ENCODE measurements at regions not wholly inside any gene's neighbourhood (a gene's known extent, or its start where the extent isn't known, plus 50 kb on each side); places are given as distances from the start of the nearest gene placed in this dataset.

DNA sequence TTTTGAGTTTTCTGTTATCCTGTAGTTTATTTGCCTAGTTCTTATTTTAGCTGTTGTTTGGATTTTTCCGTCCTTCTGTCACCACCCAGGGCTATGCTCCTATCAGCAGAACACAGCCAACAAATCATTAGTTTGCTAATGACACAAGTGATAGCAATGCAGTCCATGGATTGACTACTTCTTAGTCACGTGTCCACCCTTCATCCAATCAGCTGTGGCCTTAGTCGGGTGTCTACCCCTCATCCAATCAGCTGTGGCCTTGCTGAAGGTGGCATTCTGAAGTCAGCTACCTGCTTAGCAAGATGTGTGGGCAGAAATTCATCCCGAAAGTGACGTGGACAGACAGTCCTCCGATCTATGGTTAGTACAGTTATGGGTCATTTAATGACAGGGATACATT, 182.3 kb downstream of the GALC start:
- no peak overlapping the region for H3K4me3 ChIP-seq (ENCODE audit: insufficient read depth, low read depth, low read length)
- no peaks in the 10 kb centered on the region for H4K20me1 ChIP-seq (ENCODE audit: insufficient read depth, low read length)
- no peaks in the 10 kb centered on the region for H3K9me3 ChIP-seq (ENCODE audit: insufficient read depth, low read depth, low read length)
- no peaks in the 10 kb centered on the region for H3K27me3 ChIP-seq (ENCODE audit: insufficient read depth, low read length)
- no peaks in the 10 kb centered on the region for H3K36me3 ChIP-seq (ENCODE audit: insufficient read depth, low read length)
- H3K27ac Mint-ChIP-seq (ENCODE audit: unreplicated experiment), result no peak overlapping the region
- DNase-seq (ENCODE audit: low read depth) (no peak), FAIRE-seq (no peak)
- H3K4me2 ChIP-seq (ENCODE audit: low read length), result no peak overlapping the region
- H2AFZ ChIP-seq (ENCODE audit: low read depth, low read length), result no peak overlapping the region
- H3K9ac ChIP-seq (ENCODE audit: low read length), result no peak overlapping the region
- no peaks in the 10 kb centered on the region for H3K27me3 Mint-ChIP-seq (ENCODE audit: low read depth, unreplicated experiment)
- no peak overlapping the region for H3K4me3 Mint-ChIP-seq (ENCODE audit: unreplicated experiment)
- H3K4me1 ChIP-seq (ENCODE audit: insufficient read depth, low read length), result no peaks in the 10 kb centered on the region
- TF ChIP-seq EZH2 (IDR thresholded peaks at IDR 0.05; ENCODE audit: insufficient read depth, low read length), result no peak
- TF ChIP-seq, protein P1, sequence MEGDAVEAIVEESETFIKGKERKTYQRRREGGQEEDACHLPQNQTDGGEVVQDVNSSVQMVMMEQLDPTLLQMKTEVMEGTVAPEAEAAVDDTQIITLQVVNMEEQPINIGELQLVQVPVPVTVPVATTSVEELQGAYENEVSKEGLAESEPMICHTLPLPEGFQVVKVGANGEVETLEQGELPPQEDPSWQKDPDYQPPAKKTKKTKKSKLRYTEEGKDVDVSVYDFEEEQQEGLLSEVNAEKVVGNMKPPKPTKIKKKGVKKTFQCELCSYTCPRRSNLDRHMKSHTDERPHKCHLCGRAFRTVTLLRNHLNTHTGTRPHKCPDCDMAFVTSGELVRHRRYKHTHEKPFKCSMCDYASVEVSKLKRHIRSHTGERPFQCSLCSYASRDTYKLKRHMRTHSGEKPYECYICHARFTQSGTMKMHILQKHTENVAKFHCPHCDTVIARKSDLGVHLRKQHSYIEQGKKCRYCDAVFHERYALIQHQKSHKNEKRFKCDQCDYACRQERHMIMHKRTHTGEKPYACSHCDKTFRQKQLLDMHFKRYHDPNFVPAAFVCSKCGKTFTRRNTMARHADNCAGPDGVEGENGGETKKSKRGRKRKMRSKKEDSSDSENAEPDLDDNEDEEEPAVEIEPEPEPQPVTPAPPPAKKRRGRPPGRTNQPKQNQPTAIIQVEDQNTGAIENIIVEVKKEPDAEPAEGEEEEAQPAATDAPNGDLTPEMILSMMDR (IDR thresholded peaks at IDR 0.05; ENCODE audit: insufficient read depth, low read depth, low read length), result no peak
- no peaks in the 10 kb centered on the region for H3K4me1 Mint-ChIP-seq (ENCODE audit: low read depth, unreplicated experiment)
- no peaks in the 10 kb centered on the region for H3K79me2 ChIP-seq (ENCODE audit: insufficient read depth, low read length)
- no peaks in the 10 kb centered on the region for H3K36me3 Mint-ChIP-seq (ENCODE audit: low read depth, unreplicated experiment)
- no peak overlapping the region for H3K27ac ChIP-seq (ENCODE audit: low read depth, low read length)
- H3K9me3 Mint-ChIP-seq (ENCODE audit: unreplicated experiment), result no peaks in the 10 kb centered on the region

DNA sequence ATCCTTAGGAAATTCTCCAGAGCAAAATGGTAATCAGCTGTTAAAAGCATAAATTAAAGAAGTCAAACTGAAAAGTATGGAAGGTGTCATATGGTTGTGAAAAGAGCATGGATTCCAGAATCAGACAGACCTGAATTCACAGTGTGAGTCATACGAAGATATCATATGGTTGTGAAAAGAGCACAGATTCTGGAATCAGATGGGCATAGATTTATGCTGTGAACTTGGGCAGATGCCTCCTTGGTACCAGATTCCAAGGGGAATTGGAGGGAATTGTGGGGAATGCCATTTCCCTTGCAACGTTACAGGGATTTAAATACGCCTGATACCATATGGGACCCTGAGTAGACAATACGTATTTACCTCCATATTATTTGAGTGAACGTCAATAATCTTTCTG, 183.7 kb downstream of the GALC start:
- H3K27me3 Mint-ChIP-seq (ENCODE audit: low read depth, unreplicated experiment), result no peaks in the 10 kb centered on the region
- Histone ChIP-seq H2AFZ (ENCODE audit: low read depth, low read length) (no peak overlapping the region), H3K79me2 (ENCODE audit: insufficient read depth, low read length) (no peaks in the 10 kb centered on the region), H4K20me1 (ENCODE audit: insufficient read depth, low read length) (no peaks in the 10 kb centered on the region), H3K9ac (ENCODE audit: low read length) (no peak overlapping the region), H3K4me2 (ENCODE audit: low read length) (no peak overlapping the region), H3K4me1 (ENCODE audit: insufficient read depth, low read length) (peaks cover 3% of the 10 kb centered on the region), H3K9me3 (ENCODE audit: insufficient read depth, low read depth, low read length) (no peaks in the 10 kb centered on the region), H3K36me3 (ENCODE audit: insufficient read depth, low read length) (no peaks in the 10 kb centered on the region), H3K27me3 (ENCODE audit: insufficient read depth, low read length) (no peaks in the 10 kb centered on the region), H3K27ac (ENCODE audit: low read depth, low read length) (no peak overlapping the region), H3K4me3 (ENCODE audit: insufficient read depth, low read depth, low read length) (no peak overlapping the region)
- FAIRE-seq (no peak), DNase-seq (ENCODE audit: low read depth) (no peak)
- H3K9me3 Mint-ChIP-seq (ENCODE audit: unreplicated experiment), result peaks cover 2% of the 10 kb centered on the region
- TF ChIP-seq EZH2 (IDR thresholded peaks at IDR 0.05; ENCODE audit: insufficient read depth, low read length), result no peak
- TF ChIP-seq, protein P1 (IDR thresholded peaks at IDR 0.05; ENCODE audit: insufficient read depth, low read depth, low read length), result no peak
- no peak overlapping the region for H3K4me3 Mint-ChIP-seq (ENCODE audit: unreplicated experiment)
- H3K27ac Mint-ChIP-seq (ENCODE audit: unreplicated experiment), result no peak overlapping the region
- H3K36me3 Mint-ChIP-seq (ENCODE audit: low read depth, unreplicated experiment), result no peaks in the 10 kb centered on the region
- no peaks in the 10 kb centered on the region for H3K4me1 Mint-ChIP-seq (ENCODE audit: low read depth, unreplicated experiment)

DNA sequence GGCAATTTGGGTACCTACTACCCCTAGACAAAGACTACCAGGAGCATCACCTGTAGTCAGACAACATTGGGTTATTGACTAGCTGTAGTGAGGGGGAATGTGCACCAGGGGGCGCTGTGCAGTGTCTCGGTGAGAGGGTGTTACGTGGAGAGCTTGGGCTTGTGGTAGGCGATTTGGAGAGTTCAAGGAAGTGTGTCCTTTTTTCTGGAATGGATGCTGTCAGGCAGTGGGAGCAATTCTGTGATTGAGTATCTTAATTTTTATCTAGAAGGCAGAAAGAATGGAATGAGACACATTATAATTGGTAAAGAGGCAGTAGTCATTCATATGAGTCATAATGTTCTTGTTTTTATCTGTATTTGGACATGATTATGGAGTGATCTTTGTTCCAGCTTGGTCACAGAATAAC, 187.7 kb downstream of the GALC start:
- Mint-ChIP-seq H3K4me3 (ENCODE audit: unreplicated experiment) (no peak overlapping the region), H3K9me3 (ENCODE audit: unreplicated experiment) (peaks cover 2% of the 10 kb centered on the region), H3K27ac (ENCODE audit: unreplicated experiment) (no peak overlapping the region), H3K27me3 (ENCODE audit: low read depth, unreplicated experiment) (no peaks in the 10 kb centered on the region), H3K36me3 (ENCODE audit: low read depth, unreplicated experiment) (no peaks in the 10 kb centered on the region), H3K4me1 (ENCODE audit: low read depth, unreplicated experiment) (no peaks in the 10 kb centered on the region)
- H3K9ac ChIP-seq (ENCODE audit: low read length), result no peak overlapping the region
- no peaks in the 10 kb centered on the region for H3K36me3 ChIP-seq (ENCODE audit: insufficient read depth, low read length)
- peaks cover 3% of the 10 kb centered on the region for H3K4me1 ChIP-seq (ENCODE audit: insufficient read depth, low read length)
- H3K27me3 ChIP-seq (ENCODE audit: insufficient read depth, low read length), result no peaks in the 10 kb centered on the region
- H2AFZ ChIP-seq (ENCODE audit: low read depth, low read length), result no peak overlapping the region
- no peaks in the 10 kb centered on the region for H3K9me3 ChIP-seq (ENCODE audit: insufficient read depth, low read depth, low read length)
- H3K27ac ChIP-seq (ENCODE audit: low read depth, low read length), result no peak overlapping the region
- DNase-seq (ENCODE audit: low read depth) (peak; percentile 72), FAIRE-seq (no peak)
- TF ChIP-seq, protein P1 (IDR thresholded peaks at IDR 0.05; ENCODE audit: insufficient read depth, low read depth, low read length), result peak; percentile 63
- no peak for TF ChIP-seq EZH2 (IDR thresholded peaks at IDR 0.05; ENCODE audit: insufficient read depth, low read length)
- H3K79me2 ChIP-seq (ENCODE audit: insufficient read depth, low read length), result no peaks in the 10 kb centered on the region
- no peak overlapping the region for H3K4me3 ChIP-seq (ENCODE audit: insufficient read depth, low read depth, low read length)
- no peaks in the 10 kb centered on the region for H4K20me1 ChIP-seq (ENCODE audit: insufficient read depth, low read length)
- H3K4me2 ChIP-seq (ENCODE audit: low read length), result no peak overlapping the region
